HG03460 (cell line): ENCODE measurements at regions not wholly inside any gene's neighbourhood (a gene's known extent, or its start where the extent isn't known, plus 50 kb on each side); places are given as distances from the start of the nearest gene placed in this dataset.
"Not testable (repeated sequence)": the region's sequence is repeated elsewhere in the genome, so short reads cannot be mapped to it uniquely, and the experiment has no call there.

Experiments used
- ATAC-seq: cut with Tn5 transposase; IDR thresholded peaks from one replicate; pipeline ENCODE4 v1.9.1; 2021; ENCODE audit not compliant: unreplicated experiment

- ATAC-seq = no peak
These were observed 129.6 kb upstream of the RAB4A start for GRCh38 chr1:229141271-229141670.

- ATAC-seq = no peak
These were observed 129.1 kb upstream of the RAB4A start for GRCh38 chr1:229141689-229142377.

- no peak for ATAC-seq
These were observed 128.4 kb upstream of the RAB4A start for GRCh38 chr1:229142471-229142870.

- no peak for ATAC-seq
These were observed 124.3 kb upstream of the RAB4A start for GRCh38 chr1:229146647-229147046.

GRCh38 chr1:229147072-229147471, 123.8 kb upstream of the RAB4A start:
- no peak for ATAC-seq

GRCh38 chr1:229148041-229148671, 122.8 kb upstream of the RAB4A start:
- ATAC-seq = no peak

- no peak for ATAC-seq
These were observed 122.2 kb upstream of the RAB4A start for GRCh38 chr1:229148743-229149142.

GRCh38 chr1:229149435-229149834, 121.5 kb upstream of the RAB4A start:
- ATAC-seq = no peak

- ATAC-seq = no peak
These were observed 120.4 kb upstream of the RAB4A start for GRCh38 chr1:229150518-229150917.

- not testable (repeated sequence) for ATAC-seq
These were observed 119.5 kb upstream of the RAB4A start for GRCh38 chr1:229151412-229151811.

- ATAC-seq = no peak
These were observed 118.6 kb upstream of the RAB4A start for GRCh38 chr1:229152311-229152710.

- ATAC-seq = no peak
These were observed 116.9 kb upstream of the RAB4A start for GRCh38 chr1:229153955-229154548.

- no peak for ATAC-seq
These were observed 116.1 kb upstream of the RAB4A start for GRCh38 chr1:229154811-229155210.

- ATAC-seq = no peak
These were observed 115.4 kb upstream of the RAB4A start for GRCh38 chr1:229155472-229155871.

- ATAC-seq = no peak
These were observed 114.0 kb upstream of the RAB4A start for GRCh38 chr1:229156872-229157271.

- ATAC-seq = no peak
These were observed 113.4 kb upstream of the RAB4A start for GRCh38 chr1:229157480-229157879.

GRCh38 chr1:229158341-229158921, 112.5 kb upstream of the RAB4A start:
- ATAC-seq = no peak

GRCh38 chr1:229158927-229159326, 112.0 kb upstream of the RAB4A start:
- ATAC-seq = no peak

- ATAC-seq = no peak
These were observed 111.0 kb upstream of the RAB4A start for GRCh38 chr1:229159668-229160544.

- ATAC-seq = no peak
These were observed 109.2 kb upstream of the RAB4A start for GRCh38 chr1:229161740-229162139.
